ENCODE measurements at regions not wholly inside any gene's neighbourhood (a gene's known extent, or its start where the extent isn't known, plus 50 kb on each side); places are given as distances from the start of the nearest gene placed in this dataset.

DNA sequence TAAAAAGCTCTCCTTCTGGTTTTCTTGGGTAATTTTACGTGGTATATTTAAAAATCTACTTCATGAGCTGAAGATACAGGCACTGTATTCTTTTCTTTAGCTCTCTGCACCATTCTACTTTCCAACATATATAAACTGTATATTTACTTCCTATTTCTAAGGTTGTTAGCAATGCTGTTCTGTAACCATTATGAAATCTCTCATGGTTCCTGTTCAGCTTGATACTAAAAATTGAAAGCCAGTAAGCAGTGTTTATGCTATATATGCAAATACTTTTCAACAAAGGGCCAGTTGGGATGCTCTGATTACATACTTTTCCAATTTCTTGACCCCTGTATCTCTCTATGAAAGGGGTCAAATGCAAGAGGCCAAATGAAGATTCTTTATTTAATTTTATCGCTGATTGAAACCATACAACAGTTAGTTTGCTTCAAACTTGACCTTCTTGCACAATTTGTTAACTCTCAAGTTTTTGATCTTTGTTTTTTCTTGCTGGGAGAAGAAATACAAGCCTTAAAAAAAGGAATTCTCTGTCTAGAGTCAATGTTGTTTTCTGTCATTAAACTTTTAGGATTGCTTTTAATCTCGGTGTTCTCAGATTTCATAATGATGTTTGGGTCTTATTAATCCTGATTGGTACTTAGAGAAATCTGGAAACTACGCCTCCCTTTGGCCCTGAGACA lies 223.2 kb downstream of the PRL start:
- DNase-seq: no peak
- in situ Hi-C loops (cut with HindIII; ENCODE audit: low pct_ligation_motif_present, low pct_unique_long_range_greater_than_20kb, low sequenced_read_pairs): no loop called here

DNA sequence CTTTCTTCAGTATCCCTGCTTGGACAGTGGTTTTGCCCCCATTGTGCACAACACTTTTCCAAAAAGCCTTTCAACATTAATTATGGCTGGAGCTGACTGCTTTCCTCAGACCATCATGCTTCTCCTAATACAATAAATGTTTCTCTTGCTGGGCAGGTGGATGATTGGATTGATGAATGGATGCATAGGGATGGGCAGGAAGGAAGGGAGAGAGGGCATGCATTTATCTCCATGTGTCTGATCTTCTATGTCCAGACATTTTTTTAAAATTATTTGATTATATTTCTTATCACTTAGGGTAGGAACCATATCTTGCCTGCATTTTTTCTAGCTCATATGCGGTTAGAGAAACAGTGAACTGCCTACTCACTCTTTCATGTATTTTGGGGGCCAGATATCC lies 218.5 kb downstream of the PRL start:
- no peak for DNase-seq
- in situ Hi-C loops (cut with HindIII; ENCODE audit: low pct_ligation_motif_present, low pct_unique_long_range_greater_than_20kb, low sequenced_read_pairs): no loop called here

DNA sequence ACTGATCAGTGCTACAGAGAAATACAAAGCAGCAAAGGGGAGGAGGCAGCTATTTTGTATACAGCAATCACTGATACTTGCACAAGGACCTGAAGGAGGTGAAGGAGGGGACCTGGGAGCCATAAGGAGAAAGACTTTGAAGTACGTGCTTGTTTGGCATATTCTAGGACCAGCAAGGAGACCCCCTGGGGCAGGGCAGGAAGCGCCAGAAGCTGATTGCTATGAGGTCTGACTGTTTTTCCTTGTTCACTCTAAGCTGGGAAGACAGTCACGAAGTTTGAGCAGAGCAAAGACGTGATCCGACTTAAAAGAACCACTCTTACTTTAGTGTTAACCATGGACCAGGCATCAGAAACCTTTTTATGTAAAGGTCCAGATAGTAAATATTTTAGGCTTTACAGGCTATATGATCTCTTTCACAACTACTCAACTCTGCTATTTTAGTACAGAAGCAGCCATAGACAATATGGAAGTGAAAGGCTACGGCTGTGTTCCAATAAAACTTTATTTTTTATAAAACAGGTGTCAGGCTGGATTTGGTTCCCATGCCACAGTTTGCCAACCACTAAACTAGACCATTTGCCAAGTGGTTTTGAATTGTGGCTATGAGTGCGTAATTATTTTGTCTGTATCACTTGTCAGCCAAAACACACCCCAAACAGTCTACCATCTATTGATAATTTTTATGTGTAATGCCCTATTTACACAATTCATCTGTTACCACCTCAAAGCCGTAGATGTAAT lies 217.9 kb downstream of the PRL start:
- in situ Hi-C loops (cut with HindIII; ENCODE audit: low pct_ligation_motif_present, low pct_unique_long_range_greater_than_20kb, low sequenced_read_pairs): no loop called here
- DNase-seq: no peak

DNA sequence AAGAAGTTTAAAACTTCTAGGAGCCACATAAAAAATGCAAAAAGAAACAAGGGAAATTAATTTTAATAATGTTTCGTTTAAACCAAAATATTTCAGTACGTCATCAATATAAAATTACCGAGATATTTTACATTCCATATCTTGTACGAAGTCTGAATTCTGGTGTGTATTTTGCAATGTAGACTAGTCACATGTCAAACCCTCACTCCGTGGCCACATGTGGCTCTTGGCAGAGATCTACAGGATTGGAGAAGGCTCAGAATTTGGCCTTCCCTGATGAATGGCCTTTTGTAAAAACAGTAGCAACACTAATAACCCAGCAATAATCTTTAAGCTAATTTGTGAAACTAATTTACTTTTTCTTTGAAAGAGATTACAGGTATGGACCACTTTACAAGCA lies 217.1 kb downstream of the PRL start:
- in situ Hi-C loops (cut with HindIII; ENCODE audit: low pct_ligation_motif_present, low pct_unique_long_range_greater_than_20kb, low sequenced_read_pairs): no loop called here
- no peak for DNase-seq

DNA sequence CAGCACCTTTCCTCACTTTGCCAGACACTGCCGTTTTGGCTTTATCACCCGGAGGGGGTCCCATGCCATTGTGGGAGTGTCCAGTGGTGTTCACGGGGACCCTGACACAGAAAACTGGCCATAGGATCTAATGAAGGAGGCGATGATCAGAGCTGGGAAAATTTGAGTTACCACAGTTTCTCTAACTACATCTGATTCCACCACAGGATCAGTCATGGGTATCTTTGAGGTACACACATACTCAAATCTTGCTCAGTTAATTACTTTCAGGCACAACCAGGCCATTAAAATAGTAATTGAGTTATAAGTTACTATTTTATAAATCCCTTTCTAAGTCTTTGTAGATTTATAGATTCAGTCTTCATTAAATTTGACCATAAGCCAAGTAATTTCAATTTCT lies 215.1 kb downstream of the PRL start:
- in situ Hi-C loops (cut with HindIII; ENCODE audit: low pct_ligation_motif_present, low pct_unique_long_range_greater_than_20kb, low sequenced_read_pairs): no loop called here
- DNase-seq: no peak

DNA sequence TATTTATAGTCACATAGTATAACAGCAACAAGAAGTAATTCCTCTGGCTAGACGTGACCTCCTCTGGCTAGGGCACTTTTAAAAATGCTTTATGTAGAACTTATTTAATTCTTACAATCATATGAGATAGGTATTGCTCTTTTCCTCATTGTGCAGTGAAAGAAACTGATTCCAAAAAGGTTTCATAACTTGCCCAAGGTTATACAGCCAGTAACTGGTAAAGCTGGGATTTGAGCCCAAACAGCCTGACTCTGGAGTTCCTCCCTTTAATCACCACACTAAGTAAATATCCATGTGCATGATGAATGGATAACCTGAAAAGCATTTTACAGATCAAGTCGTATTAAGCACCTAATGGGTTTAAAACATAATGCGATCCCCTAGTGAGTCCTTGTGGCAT lies 214.6 kb downstream of the PRL start:
- no peak for DNase-seq

DNA sequence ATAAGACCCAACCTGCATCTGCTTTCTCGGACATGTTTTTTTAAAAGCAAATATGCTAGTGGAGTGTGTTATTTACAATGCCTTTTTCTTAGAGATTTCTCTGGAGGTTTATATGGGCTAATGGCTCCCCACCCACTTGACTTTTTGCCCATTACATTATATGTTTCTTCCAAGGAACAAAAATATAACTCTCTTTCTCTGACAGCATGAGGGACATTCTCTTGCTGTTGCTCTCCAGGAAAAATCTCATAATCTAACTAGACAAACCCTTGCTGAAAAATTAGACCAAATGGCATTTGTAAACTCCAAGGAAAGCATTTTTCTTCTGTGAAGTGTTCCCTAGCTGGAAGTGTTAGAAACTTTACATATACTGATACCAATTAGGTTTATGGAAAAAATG lies 213.7 kb downstream of the PRL start:
- in situ Hi-C loops (cut with HindIII; ENCODE audit: low pct_ligation_motif_present, low pct_unique_long_range_greater_than_20kb, low sequenced_read_pairs): no loop called here
- DNase-seq: no peak

More for the DNA sequence above, 214.6 kb downstream of the PRL start:
- in situ Hi-C loops (cut with HindIII; ENCODE audit: low pct_ligation_motif_present, low pct_unique_long_range_greater_than_20kb, low sequenced_read_pairs): no loop called here

DNA sequence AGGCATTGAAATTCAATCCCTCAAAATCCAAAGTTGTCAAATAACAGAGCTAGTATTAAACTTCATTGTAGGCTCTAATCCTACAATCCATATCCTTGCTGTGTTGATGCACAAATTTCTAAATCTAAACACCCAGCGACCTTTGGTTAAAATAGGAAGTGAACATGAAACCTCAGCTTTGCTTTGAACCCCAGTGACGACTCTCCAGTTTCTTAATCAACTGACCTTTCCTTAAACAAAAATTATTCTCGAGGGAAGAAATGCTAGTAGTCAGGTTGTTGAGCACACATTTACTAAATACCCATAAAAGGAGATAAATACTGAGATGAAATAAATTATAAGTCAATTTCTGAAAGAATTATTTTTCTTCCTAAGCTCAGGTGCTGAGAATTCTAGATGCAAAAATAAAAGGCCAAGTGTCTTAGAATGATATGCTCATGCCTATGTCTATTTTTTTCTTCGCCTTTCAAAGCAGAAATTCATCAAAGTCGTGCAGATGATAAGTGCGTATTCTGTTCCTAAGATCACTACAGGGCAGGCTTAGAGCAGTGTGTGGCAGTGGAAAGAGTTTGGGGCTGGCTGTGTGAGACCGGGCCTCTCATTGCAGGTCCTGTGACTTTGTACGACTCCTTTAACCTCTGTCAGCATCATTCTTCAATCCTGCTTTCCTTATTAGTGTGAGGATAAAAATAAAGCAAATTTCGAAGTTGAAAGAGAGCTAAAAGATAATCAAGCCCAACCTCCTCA lies 208.7 kb downstream of the PRL start:
- no peak for DNase-seq
- in situ Hi-C loops (cut with HindIII; ENCODE audit: low pct_ligation_motif_present, low pct_unique_long_range_greater_than_20kb, low sequenced_read_pairs): no loop called here

DNA sequence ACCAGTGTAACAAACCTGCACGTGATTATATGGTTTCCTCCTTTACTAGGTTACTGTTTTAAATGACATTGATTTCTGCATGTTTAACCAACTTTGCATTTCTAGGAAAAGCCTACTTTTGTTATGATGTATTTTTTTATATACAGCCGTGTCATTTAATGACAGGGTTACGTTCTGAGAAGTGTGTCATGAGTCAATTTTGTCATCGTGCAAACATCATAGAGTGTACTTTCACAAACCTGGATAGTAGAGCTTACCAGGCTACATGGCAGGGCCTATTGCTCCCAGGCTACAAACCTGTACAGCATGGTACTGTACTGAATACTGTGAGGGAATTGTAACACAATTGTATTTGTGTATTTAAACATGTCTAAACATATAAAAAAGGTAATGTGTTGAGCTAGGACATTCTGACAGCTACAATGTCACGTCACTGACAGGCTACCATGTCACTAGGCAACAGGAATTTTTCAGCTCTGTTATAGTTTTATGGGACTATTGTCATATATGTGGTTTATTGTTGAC lies 205.3 kb downstream of the PRL start:
- in situ Hi-C loops (cut with HindIII; ENCODE audit: low pct_ligation_motif_present, low pct_unique_long_range_greater_than_20kb, low sequenced_read_pairs): no loop called here

DNA sequence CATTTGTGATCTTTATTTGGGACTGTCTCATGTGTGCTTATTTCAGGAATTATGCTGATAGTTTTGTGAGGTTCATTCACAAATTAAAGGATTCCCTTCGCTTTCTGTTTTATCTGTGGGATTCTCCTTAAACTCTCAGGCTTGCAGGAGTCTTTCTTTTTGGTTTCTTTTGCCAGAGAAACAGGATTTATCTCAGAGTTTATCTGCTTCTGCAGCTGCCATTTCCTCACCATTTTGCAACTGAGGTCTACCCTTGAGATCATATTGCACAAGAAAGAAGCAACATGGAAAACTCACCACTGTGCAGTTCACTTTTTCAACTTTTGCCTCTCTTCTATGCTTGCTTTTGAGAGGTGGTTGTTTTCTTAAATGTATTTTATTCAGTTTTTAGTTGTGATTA lies 201.0 kb downstream of the PRL start:
- no peak for DNase-seq
- in situ Hi-C loops (cut with HindIII; ENCODE audit: low pct_ligation_motif_present, low pct_unique_long_range_greater_than_20kb, low sequenced_read_pairs): no loop called here

More for the DNA sequence above, 205.3 kb downstream of the PRL start:
- DNase-seq: no peak

DNA sequence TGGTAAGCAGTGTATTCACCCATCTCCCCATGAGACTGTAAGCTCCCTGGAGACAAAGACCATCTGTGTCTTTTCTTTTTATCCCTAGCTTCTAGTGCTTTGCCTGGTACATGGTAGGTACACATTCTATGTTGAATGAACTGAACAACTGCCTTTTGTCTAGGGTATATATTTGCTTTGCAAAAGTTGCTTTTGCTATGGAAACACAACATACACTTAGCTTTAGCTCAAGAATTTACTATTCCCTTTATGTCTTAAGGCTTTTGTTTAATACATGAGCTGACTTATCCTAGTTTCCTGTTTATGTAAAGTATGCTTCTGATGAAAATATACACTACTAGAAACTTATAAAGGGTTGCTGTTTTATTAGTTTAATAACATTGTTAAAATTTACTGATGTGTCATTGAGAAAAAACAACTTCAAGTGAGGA lies 198.2 kb downstream of the PRL start:
- DNase-seq: no peak
- in situ Hi-C loops (cut with HindIII; ENCODE audit: low pct_ligation_motif_present, low pct_unique_long_range_greater_than_20kb, low sequenced_read_pairs): no loop called here

DNA sequence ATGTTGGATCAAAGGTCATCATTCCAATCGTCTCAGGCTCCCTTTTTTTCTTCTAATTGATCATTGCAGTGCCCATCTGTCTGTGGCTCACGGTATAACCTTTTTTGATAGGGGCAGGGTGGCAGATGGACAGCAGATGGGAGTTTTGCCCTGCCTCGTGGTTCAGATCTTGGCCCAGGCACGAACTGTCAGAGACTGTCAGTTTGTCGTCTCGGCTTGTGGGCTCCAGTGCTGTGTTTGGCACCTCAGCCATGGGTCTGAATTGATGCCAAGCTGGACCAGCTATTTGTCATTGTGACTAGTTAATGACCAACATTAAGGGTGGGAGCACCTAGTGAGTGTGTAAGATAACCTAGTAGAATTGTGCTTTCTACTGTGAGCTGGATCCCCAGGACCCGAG lies 197.6 kb downstream of the PRL start:
- in situ Hi-C loops (cut with HindIII; ENCODE audit: low pct_ligation_motif_present, low pct_unique_long_range_greater_than_20kb, low sequenced_read_pairs): no loop called here
- no peak for DNase-seq

DNA sequence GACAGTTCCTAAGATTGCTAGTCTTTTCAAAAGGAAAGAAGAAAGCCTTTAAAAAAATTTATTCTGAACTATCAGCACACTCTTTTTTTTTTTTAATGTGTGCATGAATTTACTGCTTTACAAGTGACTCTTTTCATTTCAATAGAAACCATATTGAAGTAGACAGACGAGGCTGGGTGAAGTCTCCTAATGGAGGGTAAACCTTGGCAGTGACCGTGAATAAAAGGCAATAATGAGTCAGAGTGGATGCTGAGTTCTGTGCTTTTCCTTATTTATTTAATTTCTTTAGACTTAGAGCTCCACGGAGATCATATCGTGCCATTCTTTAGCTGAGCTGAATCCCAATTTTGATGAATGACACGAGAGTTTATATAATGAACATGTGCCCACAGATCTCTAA lies 196.9 kb downstream of the PRL start:
- no peak for DNase-seq
- in situ Hi-C loops (cut with HindIII; ENCODE audit: low pct_ligation_motif_present, low pct_unique_long_range_greater_than_20kb, low sequenced_read_pairs): no loop called here

DNA sequence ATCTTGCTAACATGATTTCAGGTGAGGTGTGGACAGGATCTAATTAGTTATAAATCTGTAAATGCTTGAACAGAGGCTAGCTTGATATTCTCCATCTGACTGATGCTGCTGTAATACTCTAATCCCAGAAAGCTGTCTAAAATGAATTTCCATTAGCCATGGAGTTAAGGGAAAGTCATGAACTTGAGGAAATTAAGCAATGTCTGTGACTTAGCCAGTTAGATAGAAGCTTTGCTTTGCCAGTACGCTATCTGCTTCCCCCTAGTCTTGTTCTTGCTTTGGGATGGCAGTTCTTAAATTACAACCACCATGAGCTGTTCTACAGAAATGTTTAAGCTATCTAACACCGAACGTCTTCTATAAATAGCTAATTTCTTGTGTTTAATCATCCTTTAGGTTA lies 195.7 kb downstream of the PRL start:
- in situ Hi-C loops (cut with HindIII; ENCODE audit: low pct_ligation_motif_present, low pct_unique_long_range_greater_than_20kb, low sequenced_read_pairs): no loop called here
- no peak for DNase-seq

DNA sequence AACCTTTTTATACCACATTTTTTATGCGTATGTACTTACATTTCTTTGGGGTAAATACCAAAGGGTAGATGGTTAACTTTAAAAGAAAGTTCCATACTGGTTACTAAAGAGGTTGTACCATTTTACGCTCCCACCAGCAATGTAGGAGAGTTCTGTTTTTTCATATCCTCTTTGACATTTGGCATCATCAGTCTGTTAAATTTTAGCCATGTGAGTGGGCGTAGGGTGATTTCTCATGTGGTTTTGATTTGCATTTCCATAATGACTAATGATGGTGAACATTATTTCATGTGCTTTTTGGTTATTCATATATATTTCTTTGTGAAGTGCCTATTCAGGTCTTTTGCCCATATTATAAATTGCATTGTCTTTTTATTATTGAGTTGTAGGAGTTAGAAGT lies 194.2 kb downstream of the PRL start:
- DNase-seq: no peak
- in situ Hi-C loops (cut with HindIII; ENCODE audit: low pct_ligation_motif_present, low pct_unique_long_range_greater_than_20kb, low sequenced_read_pairs): no loop called here

DNA sequence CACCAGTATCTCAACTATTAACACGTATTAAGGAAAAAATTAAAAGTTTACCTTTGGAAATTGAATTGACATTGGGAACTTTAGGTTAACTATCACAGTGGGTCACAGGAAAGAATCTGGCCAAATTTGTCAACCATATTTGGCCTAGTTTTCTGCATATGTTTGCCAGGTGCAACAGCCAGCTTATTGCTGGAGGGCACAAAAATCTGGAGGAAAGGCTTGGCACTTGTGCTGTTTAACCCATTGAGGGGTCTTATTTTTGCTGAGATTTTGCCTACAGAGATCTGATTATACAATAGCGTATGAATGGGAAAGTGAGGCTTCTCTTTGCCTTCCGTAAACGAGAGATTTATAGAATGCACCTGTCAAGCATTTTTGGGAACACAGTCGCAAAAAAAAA lies 190.4 kb downstream of the PRL start:
- no peak for DNase-seq
- in situ Hi-C loops (cut with HindIII; ENCODE audit: low pct_ligation_motif_present, low pct_unique_long_range_greater_than_20kb, low sequenced_read_pairs): no loop called here

DNA sequence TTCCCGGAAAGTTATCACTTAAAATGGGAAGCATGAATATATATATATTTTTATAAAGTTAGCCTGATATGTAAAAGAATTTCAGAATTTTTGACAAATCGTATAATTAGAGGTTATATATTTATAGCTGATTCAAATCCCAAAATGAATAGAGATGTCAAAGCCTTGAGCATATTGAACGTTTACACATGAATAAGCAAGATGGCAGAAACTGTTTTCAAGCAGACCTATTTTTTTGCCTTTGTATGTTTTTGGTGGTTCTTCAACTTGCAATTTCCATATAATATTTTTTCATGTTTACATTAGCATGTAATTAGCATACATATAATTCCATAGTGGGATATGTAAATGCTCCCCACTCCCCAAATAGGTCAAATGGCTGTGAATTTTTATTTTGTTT lies 189.9 kb downstream of the PRL start:
- no peak for DNase-seq
- in situ Hi-C loops (cut with HindIII; ENCODE audit: low pct_ligation_motif_present, low pct_unique_long_range_greater_than_20kb, low sequenced_read_pairs): no loop called here

DNA sequence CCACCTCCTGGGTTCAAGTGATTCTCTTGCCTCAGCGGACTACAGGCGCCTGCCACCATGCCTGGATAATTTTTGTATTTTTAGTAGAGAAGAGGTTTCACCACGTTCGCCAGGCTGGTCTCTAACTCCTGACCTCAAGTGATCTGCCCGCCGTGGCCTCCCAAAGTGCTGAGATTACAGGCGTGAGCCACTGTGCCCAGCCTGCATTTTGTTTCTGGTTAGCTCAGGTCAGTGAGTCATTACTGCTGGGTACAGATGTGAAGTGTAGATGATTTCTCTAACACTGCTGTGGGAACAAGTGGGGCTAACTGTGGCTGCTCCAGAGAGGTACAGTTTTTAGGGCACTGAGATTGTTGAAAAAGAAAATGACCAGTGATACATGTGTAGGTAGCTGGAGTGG lies 188.6 kb downstream of the PRL start:
- in situ Hi-C loops (cut with HindIII; ENCODE audit: low pct_ligation_motif_present, low pct_unique_long_range_greater_than_20kb, low sequenced_read_pairs): no loop called here
- no peak for DNase-seq

DNA sequence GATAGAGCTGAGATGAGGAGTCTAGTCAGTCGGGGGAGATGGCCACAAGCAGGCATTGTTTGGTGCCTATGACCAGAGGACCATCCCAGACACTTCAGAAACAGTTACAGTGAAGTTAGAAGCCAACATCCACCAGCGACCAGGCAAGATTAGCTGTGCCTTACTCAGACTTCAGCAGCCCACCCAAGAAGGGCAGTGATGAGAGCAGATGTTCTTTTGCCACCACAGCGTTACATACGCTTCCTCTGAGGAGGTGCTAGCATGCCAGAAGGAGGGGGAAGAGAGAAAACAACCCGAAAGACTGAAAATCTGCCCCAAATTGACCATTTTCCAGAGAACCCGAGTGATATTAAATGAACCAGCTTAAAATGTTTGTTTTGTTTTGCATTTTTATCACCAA lies 186.8 kb downstream of the PRL start:
- in situ Hi-C loops (cut with HindIII; ENCODE audit: low pct_ligation_motif_present, low pct_unique_long_range_greater_than_20kb, low sequenced_read_pairs): no loop called here
- no peak for DNase-seq
